Activated CD4-positive, alpha-beta T cell treated with anti-CD3 and anti-CD28 coated beads, Interleukin-2, Interleukin-6, amounts not matched to agents 100 ng/mL and 50 ng/mL, durations not matched to agents 16 hours and 8 hours (primary cell): ENCODE measurements at regions not wholly inside any gene's neighbourhood (a gene's known extent, or its start where the extent isn't known, plus 50 kb on each side); places are given as distances from the start of the nearest gene placed in this dataset.
"Not testable (repeated sequence)": the region's sequence is repeated elsewhere in the genome, so short reads cannot be mapped to it uniquely, and the experiment has no call there.

Experiments
- DNase-seq: peaks from one replicate; pipeline ENCODE4 v3.0.0-alpha.2; 2020

DNA sequence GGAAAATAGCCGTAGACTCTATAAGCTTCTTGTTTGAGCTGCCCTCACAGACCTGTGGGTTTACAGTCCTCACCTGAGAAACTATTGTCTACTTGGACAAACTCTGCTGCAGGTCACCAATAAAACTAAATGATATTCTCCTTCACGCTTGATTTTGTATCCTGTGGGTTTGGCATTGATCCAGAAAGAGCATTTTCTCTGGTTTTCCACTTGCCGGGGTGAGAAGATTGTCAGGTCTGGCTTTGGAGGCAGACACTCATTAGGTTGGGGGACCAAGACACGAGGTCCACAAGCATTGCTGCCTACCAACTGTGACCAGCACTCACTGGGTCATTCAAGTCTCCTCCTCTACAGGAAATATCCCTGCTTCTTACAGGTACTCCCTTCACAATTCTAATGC lies 68.5 kb downstream of the CDC14C start:
- no peak for DNase-seq

DNA sequence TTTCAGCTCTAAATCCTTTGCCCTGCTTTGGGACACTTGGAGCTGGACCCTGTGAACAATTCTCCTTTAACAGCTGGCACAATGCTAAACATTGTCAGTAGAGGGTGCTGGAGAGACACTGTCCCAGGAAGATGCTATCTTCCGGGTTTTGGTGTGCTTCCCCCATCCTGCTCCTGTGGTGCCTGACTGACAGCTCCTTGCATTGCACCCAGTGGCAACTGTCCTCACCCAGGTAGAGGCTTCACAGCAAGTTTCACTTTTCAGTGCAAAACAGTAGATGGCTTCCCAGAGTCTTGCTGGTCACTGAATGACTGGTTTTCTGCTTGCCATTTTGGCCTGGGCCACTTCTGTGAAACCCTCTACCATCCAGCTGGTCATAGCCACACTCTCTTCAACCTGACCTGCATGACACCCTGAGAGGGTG lies 77.3 kb downstream of the CDC14C start:
- peak; percentile 50 for DNase-seq

DNA sequence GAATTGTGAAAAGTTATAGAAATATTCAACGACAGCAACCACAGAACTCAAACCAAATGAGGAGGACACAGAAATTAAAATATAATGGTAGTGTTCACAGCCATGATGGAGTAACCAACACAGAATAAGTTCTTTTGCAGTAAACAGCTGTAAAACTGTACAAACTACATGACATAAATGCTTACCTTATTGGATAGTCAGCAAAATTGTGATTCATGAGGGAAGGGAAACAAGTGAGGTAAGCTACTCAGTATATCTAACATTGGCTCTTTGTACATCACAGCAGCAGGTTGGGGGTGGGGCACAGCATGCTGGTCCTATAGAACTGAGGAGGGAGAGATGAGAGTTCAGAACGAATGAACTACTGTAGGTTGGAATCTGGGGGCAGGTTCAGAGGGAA lies 86.4 kb downstream of the CDC14C start:
- DNase-seq: no peak

- no peak for DNase-seq
Measured at GRCh38 chr7:49014870-49015269, 90.5 kb downstream of the CDC14C start.

GRCh38 chr7:49020145-49020544 lies 95.8 kb downstream of the CDC14C start:
- no peak for DNase-seq

GRCh38 chr7:49022448-49022847 lies 98.1 kb downstream of the CDC14C start:
- DNase-seq: no peak

GRCh38 chr7:49023345-49024328 lies 99.3 kb downstream of the CDC14C start:
- no peak for DNase-seq

DNA sequence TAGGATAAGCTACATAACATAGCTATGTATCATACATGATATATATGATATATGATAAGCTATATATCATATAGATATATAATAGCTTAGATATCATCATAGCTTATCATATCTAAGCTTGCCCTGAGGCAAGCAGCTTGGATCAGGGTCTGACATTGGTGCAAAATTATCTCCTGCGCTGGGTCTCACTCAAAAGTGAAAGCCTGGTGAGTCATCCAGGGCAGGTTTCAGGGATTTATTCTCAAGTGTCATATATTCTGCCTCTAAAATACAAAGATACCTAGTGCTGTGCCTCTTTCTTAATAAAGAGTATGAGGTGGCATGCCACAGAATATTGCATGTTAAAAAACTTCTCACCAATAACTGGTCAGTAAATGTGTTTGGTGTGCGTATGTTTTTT lies 105.9 kb downstream of the CDC14C start:
- DNase-seq: no peak

DNA sequence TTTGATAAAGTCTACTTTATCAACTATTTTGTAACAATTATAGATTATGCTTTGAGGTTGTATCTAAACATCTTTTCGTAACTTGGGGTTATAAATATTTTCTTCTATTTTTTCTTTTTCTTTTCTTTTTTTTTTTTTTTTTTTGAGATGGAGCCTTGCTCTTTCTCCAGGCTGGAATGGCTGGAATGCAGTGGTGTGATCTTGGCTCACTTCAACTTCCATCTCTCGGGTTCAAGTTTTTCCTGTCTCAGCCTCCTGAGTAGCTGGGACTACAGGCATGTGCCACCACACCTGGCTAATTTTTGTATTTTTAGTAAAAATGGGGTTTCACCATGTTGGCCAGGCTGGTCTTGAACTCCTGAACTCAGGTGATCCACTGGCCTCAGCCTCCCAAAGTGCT lies 108.8 kb downstream of the CDC14C start:
- not testable (repeated sequence) for DNase-seq

DNA sequence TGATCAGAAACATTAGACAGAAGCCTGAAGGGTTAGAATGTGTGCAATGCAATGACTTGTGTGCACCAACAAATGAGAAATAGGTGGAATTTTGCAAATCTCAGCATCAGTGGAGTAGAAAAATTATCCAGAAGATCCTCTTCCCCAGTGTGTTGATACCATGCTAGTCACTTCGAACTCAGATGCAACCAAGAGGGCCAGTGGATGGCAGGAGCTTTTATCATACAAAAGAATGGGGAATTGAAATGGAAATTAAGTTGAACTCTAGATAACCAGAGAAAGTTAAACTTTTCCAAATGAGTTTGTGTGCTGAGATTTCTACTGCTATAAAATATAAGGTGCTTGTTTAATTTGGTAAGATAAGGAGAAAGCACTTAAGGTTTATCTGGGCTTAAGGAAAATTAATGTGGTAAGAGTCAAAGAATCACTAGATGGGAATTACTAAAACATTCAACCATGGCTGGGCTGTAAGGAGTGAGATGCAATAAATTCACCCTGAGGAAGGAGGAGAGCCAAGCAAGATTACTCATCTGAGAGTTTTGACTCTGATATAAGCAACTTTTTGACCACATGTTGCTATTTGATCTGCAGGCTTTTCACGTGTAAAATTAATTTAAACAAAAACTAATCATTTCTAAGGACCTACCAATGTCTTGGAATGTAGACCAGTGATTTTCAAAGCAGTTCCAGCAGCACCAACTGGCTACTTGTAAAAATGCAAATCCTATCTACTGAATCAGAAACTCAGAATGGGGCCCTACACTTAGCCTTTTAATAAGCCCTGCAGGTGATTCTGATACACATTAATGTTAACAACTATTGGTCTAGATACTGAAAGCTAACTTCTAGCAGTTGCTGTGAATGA lies 113.2 kb downstream of the CDC14C start:
- DNase-seq: no peak

DNA sequence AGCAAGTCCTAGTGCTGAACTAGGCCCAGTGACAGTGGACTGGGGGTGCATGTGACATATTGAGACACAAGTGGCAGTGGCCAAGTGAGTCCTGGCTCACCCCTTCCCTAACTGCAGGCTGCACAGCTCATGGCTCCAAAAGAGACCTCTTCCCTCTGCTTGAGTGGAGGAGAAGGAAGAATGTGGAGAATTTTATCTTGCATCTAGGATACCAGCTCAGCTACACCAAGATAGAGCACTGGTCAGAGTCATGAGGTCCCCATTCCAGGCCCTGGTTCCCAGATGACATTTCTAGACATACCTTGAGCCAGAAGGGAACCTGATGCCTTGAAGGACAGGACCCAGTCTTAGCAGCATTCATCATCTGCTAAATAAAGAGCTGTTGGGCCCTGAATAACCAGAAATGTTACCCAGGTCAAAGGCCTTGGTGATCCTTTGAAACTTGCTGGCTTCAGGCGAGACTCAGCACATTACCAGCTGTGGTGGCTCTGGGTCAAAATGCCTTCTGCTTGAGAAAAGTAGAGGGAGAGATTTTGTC lies 114.5 kb downstream of the CDC14C start:
- DNase-seq: no peak

DNA sequence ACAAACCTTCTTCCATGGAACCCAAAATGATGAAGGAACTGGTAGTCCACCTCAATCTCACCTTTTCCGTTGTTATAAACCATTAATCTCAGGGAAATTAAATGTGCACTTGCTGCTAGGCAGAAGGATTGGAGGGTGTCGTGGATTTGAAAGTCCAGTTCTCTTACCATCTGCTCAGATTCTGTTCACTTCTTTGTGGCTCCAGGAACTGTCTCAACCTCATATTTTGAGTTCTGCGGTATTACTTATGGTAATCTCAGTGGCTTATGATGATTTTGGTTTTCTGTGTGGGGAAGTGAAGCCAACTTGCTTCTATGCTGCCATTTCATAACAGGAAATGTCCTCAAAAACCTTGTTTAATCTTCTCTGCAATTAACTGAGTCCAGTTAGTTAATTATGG lies 136.4 kb downstream of the CDC14C start:
- DNase-seq: no peak

GRCh38 chr7:49074538-49074937 lies 150.2 kb downstream of the CDC14C start:
- no peak for DNase-seq

DNA sequence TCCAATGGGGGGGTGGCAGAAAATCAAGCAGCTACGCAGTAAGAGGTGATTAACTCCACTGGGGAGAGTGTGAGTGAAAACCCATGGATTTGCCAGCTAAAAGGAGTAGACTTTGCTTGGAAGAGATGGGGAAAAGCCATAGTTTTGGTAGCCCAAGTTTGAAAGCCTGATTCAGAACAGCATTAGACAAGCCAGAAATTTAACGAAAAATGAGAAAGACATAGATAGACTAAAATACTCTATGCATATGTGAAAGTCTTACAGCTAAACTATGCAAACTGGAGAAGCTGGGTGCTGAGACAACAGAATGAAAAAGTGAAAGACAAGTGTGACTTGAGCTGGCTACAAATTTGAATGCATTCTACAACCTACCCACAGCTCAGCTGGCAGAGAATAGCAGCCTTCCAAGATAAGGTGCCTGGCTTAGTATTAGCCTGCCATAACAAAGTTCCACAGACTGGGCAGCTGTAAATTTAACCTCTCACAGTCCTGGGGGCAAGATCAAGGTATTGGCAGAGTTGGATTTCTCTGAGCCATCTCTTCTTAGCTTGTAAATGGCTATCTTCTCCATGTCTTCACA lies 156.6 kb downstream of the CDC14C start:
- DNase-seq: no peak

DNA sequence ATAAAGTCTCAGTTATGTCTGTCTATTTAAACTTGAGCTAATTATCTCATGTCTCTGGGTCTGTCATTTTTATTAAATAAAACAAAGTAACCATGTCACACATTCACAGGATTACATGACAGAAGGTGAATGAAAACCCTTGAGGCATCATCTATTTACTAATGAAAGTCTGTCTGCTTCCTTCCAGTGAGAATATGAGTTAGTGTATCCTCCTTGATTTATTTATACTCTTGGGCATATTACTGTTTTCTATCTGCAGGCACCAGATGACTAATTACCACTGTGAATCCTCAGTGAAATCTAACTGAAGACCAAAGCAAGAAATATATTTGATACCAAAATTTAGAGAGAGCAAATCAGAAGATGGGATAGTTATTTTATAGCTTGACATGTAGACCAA lies 163.7 kb downstream of the CDC14C start:
- DNase-seq: no peak

DNA sequence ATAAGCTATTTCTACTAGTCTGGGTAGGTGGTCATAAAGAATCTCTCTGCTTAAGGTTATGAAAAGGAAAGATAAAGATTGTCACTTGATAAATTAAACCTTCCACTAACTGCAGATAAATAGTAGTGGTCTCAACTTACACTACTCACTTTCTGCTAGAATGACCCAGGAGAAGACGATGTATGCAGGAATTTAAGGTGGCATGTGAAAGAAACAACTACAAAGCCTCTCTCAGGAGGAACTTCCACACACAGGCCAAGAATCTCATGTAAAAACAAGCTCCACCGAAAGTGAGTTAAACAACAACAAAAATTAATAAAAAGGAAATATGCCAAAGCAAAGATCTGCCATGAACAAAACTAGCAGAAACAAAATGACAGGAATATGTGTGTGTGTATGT lies 165.4 kb downstream of the CDC14C start:
- DNase-seq: no peak

DNA sequence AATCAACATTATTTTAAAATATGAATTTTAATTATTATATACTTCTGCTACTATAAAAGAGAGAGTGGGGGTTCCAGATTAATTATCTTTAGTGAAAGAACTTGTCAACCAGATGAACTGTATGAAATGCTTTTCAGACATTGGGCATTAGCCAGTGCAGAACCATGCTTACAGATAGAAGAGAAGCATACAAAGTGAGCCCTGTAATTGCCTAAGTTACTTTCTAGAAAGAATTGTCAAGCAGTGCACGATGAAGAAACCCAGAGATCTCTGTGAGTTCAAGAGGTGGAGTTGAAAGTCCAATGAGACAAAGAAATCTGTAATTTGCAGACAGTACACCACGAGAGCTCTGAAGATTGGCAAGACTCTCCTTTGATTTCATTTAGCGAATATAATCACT lies 166.7 kb downstream of the CDC14C start:
- no peak for DNase-seq

DNA sequence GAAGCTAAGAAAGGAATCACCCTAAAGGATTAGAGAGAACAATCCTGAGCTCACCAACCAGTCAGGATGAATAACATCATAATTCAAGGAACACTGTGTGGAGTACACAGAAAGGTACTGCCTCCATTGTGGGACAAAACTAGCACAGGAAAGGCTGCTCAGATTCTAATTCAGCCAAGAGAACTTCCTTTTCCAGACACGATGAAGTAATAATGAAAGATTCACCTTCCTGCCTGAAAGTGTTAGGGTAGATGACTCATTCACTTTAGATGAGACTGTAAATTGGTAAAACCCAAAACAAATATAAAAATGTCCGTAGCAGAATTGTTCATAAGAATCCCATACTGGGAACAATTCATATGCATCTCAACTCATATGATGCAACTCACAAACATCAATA lies 167.2 kb downstream of the CDC14C start:
- peak; percentile 15 for DNase-seq

- DNase-seq: no peak
Measured at GRCh38 chr7:49093218-49093617, 168.9 kb downstream of the CDC14C start.

DNA sequence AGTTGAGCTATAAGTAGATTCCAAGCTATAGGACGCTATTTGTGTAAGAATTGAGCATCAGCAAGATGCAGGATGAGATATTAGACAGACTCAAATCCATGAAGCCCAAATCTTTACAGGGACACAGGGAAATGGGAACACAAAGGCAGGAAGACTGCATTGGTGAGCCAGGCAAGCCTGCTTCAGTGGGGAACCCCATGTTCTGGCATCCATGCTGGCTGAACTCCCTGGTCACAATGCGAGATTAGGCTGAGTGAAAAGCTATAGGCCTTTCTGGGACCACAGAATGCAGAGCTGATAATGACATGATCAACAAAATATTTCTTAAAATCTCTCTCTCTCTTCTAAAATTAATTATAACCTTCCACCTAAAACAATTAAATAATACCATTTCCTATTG lies 170.5 kb downstream of the CDC14C start:
- DNase-seq: no peak

DNA sequence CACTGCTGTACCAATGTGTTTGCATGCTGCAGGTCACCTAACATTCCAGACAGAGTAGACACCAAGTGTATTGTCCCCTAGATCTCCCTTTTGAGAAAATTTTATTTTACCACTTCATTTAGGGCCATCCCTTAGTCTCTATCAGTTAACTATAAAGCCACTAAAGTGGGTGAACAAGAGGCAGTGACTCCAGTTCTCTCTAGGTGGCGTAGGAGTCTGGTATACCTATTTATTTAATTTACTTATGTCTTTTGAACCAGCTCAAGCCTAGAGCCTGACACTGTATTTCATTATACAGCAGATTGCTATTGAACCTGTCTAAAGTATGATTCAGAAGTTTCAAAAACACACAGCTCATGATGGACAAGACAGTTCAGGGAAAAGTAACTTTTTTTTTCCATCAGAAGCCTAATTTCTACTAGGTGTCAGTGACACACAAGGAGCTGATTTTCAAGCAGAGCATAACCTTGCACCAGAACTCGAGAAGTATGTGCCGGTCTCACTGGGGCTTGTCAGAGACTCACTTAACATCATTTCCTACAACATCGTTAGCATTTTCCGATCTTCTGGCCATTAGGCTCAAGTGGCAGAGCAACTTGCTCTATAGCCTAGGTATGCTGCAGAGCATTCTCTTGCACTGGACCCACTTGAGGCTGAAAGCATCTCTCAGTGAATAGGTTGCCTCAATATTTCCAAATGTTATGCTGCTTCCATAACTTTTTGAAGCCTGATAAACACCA lies 175.4 kb downstream of the CDC14C start:
- no peak for DNase-seq
